ENCODE measurements at regions not wholly inside any gene's neighbourhood (a gene's known extent, or its start where the extent isn't known, plus 50 kb on each side); places are given as distances from the start of the nearest gene placed in this dataset.
A peak's percentile ranks its signal among the peaks of the same experiment; 100 is the strongest.

GRCh38 chr1:201752333-201752732, 76.6 kb upstream of the IPO9 start:
- TF ChIP-seq CTCF (IDR thresholded peaks at IDR 0.05), result no peak
- TF ChIP-seq EZH2phosphoT487 (IDR thresholded peaks at IDR 0.05), result peak; percentile 32
